ENCODE measurements at regions not wholly inside any gene's neighbourhood (a gene's known extent, or its start where the extent isn't known, plus 50 kb on each side); places are given as distances from the start of the nearest gene placed in this dataset.

- TF ChIP-seq STAT5B (CRISPR knock-in tag; IDR thresholded peaks at IDR 0.05) (no peak), SIRT6 (IDR thresholded peaks at IDR 0.05; ENCODE audit: low read depth, low read length) (no peak), ZNF24 (IDR thresholded peaks at IDR 0.05) (no peak), LARP7 (IDR thresholded peaks at IDR 0.05) (no peak), NR0B1 (IDR thresholded peaks at IDR 0.05; ENCODE audit: partially characterized antibody) (no peak)
- TF ChIP-seq, protein P1, sequence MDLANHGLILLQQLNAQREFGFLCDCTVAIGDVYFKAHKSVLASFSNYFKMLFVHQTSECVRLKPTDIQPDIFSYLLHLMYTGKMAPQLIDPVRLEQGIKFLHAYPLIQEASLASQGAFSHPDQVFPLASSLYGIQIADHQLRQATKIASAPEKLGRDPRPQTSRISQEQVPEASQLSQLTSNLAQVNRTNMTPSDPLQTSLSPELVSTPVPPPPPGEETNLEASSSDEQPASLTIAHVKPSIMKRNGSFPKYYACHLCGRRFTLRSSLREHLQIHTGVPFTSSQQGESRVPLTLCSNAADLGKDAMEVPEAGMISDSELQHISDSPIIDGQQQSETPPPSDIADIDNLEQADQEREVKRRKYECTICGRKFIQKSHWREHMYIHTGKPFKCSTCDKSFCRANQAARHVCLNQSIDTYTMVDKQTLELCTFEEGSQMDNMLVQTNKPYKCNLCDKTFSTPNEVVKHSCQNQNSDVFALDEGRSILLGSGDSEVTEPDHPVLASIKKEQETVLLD (IDR thresholded peaks at IDR 0.05): no peak
Measured at GRCh38 chr9:81460693-81461092, 228.7 kb downstream of the TLE1 start (continued).

- Histone ChIP-seq H3K36me3 (ENCODE audit: control insufficient read depth, insufficient read depth, low read length) (no peaks in the 10 kb centered on the region), H3K27me3 (ENCODE audit: control insufficient read depth in 2 of 2, insufficient read depth in 2 of 2, low read length in 2 of 2) (no peaks in the 10 kb centered on the region), H3K9me3 (replicated peaks; ENCODE audit: control insufficient read depth, insufficient read depth, low read depth, low read length) (no peaks in the 10 kb centered on the region), H2AFZ (ENCODE audit: low read depth, low read length) (no peak overlapping the region), H3K4me1 (replicated peaks in 1 of 2; ENCODE audit: control insufficient read depth in 2 of 2, insufficient read depth in 2 of 2, low read length in 2 of 2) (no peaks in the 10 kb centered on the region), H4K20me1 (replicated peaks; ENCODE audit: control insufficient read depth, insufficient read depth, low read length) (no peaks in the 10 kb centered on the region), H3K4me3 (no peak overlapping the region), H3K4me2 (ENCODE audit: insufficient read depth, low read length) (no peak overlapping the region), H3K79me2 (ENCODE audit: control insufficient read depth, insufficient read depth, low read length) (no peaks in the 10 kb centered on the region), H3K9me1 (ENCODE audit: control insufficient read depth, insufficient read depth, low read length) (no peaks in the 10 kb centered on the region), H3K27ac (ENCODE audit: extremely low read depth, low read depth, low read length) (no peak overlapping the region), H3K9ac (ENCODE audit: insufficient read depth in 1 of 2, low read depth in 2 of 2, low read length in 2 of 2) (no peak overlapping the region)
- ATAC-seq (no peak), DNase-seq (ENCODE audit: extremely low read depth in 1 of 4, low spot score in 3 of 4) (no peak), FAIRE-seq (no peak)
- ChIA-PET CTCF (ENCODE audit: low intra/inter-chr PET ratio) (no interaction called here), POLR2A (no interaction called here)
- in situ Hi-C loops (cut with MboI) (no loop called here), intact Hi-C loops (cut with micrococcal nuclease) (no loop called here)
- no TSS peak for BruUV-seq (replicated peaks)
- no peak for TF ChIP-seq ZEB2 (IDR thresholded peaks at IDR 0.05)
- TF ChIP-seq RBM17 (IDR thresholded peaks at IDR 0.05; ENCODE audit: borderline replicate concordance, low read depth, low read length): no peak
- no peak for TF ChIP-seq ZNF584 (CRISPR knock-in tag; IDR thresholded peaks at IDR 0.05; ENCODE audit: low read depth)
- TF ChIP-seq, protein P2, sequence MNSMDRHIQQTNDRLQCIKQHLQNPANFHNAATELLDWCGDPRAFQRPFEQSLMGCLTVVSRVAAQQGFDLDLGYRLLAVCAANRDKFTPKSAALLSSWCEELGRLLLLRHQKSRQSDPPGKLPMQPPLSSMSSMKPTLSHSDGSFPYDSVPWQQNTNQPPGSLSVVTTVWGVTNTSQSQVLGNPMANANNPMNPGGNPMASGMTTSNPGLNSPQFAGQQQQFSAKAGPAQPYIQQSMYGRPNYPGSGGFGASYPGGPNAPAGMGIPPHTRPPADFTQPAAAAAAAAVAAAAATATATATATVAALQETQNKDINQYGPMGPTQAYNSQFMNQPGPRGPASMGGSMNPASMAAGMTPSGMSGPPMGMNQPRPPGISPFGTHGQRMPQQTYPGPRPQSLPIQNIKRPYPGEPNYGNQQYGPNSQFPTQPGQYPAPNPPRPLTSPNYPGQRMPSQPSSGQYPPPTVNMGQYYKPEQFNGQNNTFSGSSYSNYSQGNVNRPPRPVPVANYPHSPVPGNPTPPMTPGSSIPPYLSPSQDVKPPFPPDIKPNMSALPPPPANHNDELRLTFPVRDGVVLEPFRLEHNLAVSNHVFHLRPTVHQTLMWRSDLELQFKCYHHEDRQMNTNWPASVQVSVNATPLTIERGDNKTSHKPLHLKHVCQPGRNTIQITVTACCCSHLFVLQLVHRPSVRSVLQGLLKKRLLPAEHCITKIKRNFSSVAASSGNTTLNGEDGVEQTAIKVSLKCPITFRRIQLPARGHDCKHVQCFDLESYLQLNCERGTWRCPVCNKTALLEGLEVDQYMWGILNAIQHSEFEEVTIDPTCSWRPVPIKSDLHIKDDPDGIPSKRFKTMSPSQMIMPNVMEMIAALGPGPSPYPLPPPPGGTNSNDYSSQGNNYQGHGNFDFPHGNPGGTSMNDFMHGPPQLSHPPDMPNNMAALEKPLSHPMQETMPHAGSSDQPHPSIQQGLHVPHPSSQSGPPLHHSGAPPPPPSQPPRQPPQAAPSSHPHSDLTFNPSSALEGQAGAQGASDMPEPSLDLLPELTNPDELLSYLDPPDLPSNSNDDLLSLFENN (IDR thresholded peaks at IDR 0.05; ENCODE audit: low read depth in 2 of 2, low read length in 2 of 2): no peak
- no peak for TF ChIP-seq CHCHD3 (CRISPR knock-in tag; IDR thresholded peaks at IDR 0.05)
- TF ChIP-seq, protein P3, sequence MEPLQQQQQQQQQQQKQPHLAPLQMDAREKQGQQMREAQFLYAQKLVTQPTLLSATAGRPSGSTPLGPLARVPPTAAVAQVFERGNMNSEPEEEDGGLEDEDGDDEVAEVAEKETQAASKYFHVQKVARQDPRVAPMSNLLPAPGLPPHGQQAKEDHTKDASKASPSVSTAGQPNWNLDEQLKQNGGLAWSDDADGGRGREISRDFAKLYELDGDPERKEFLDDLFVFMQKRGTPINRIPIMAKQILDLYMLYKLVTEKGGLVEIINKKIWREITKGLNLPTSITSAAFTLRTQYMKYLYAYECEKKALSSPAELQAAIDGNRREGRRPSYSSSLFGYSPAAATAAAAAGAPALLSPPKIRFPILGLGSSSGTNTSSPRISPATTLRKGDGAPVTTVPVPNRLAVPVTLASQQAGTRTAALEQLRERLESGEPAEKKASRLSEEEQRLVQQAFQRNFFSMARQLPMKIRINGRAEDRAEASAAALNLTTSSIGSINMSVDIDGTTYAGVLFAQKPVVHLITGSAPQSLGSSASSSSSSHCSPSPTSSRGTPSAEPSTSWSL (CRISPR knock-in tag; IDR thresholded peaks at IDR 0.05; ENCODE audit: borderline replicate concordance): no peak
- TF ChIP-seq HNRNPLL (IDR thresholded peaks at IDR 0.05; ENCODE audit: low read depth, low read length, poor library complexity, severe bottlenecking): no peak
- no peak for TF ChIP-seq HNRNPUL1 (IDR thresholded peaks at IDR 0.05; ENCODE audit: low read length)
- TF ChIP-seq HNRNPL (IDR thresholded peaks at IDR 0.05; ENCODE audit: low read depth, low read length): no peak
- no peak for TF ChIP-seq ZNF778 (CRISPR knock-in tag; IDR thresholded peaks at IDR 0.05)
Measured at GRCh38 chr9:81459591-81459990, 229.8 kb downstream of the TLE1 start.
